ENCODE measurements at regions not wholly inside any gene's neighbourhood (a gene's known extent, or its start where the extent isn't known, plus 50 kb on each side); places are given as distances from the start of the nearest gene placed in this dataset.

DNA sequence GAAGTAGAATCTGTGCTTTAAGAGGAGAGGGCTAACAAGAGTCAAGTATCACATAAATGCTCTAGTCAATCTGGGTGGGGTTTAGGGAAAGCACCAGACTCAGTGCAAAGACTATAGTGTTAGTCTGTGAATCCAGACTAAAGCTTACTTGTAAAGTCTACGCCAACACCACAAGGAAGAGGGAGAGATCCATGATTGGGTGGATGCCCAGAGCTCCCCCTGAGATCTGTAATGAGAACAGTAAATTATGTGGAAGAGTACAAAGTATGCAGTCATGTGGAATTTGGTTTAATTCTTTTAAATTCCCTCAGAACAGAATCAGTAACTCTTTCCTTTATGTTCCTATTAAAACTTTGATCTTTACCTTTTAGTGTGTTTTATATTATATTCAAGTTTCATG lies 354.7 kb upstream of the SPANXN4 start:
- TF ChIP-seq, protein P1, sequence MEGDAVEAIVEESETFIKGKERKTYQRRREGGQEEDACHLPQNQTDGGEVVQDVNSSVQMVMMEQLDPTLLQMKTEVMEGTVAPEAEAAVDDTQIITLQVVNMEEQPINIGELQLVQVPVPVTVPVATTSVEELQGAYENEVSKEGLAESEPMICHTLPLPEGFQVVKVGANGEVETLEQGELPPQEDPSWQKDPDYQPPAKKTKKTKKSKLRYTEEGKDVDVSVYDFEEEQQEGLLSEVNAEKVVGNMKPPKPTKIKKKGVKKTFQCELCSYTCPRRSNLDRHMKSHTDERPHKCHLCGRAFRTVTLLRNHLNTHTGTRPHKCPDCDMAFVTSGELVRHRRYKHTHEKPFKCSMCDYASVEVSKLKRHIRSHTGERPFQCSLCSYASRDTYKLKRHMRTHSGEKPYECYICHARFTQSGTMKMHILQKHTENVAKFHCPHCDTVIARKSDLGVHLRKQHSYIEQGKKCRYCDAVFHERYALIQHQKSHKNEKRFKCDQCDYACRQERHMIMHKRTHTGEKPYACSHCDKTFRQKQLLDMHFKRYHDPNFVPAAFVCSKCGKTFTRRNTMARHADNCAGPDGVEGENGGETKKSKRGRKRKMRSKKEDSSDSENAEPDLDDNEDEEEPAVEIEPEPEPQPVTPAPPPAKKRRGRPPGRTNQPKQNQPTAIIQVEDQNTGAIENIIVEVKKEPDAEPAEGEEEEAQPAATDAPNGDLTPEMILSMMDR (IDR thresholded peaks at IDR 0.05; ENCODE audit: extremely low read depth in 1 of 2, insufficient read depth in 1 of 2, low read depth in 1 of 2, low read length in 2 of 2), result no peak
- TF ChIP-seq POLR2A (IDR thresholded peaks at IDR 0.05; ENCODE audit: low read depth, low read length) (no peak), POLR2AphosphoS5 (IDR thresholded peaks at IDR 0.05; ENCODE audit: insufficient read depth, low read depth, low read length) (no peak)
